ENCODE measurements at regions not wholly inside any gene's neighbourhood (a gene's known extent, or its start where the extent isn't known, plus 50 kb on each side); places are given as distances from the start of the nearest gene placed in this dataset.
A peak's percentile ranks its signal among the peaks of the same experiment; 100 is the strongest.
"Not testable (repeated sequence)": the region's sequence is repeated elsewhere in the genome, so short reads cannot be mapped to it uniquely, and the experiment has no call there.

DNA sequence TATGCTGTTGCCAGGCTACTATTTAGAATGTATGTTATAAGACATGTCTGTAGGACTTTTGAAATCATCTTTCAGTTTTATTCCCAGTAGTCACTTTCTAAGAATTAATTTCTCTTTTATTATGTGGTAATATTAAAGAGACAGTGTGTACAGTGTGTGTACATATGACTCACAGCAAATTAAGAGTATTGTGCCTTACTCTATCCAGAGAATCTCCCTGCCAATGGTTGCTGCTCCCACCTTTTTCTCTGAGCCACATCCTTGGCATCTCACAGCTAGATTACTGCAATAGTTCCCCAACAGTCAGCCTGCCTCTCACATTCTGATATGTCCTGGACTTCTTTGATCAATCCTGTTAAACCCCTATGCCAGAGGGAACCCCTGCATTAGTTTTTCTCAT lies 114.5 kb downstream of the ANXA5 start:
- H3K9ac ChIP-seq: no peak overlapping the region
- in situ Hi-C loops (cut with MboI): no loop called here
- no peaks in the 10 kb centered on the region for H3F3A ChIP-seq (ENCODE audit: insufficient read depth)
- no peaks in the 10 kb centered on the region for H3K4me1 ChIP-seq (ENCODE audit: insufficient read depth)
- TF ChIP-seq EZH2phosphoT487 (IDR thresholded peaks at IDR 0.05; ENCODE audit: insufficient read depth, low read depth): no peak
- TF ChIP-seq EZH2 (IDR thresholded peaks at IDR 0.05; ENCODE audit: insufficient read depth, poor library complexity, severe bottlenecking): no peak
- no peaks in the 10 kb centered on the region for H3K79me2 ChIP-seq (ENCODE audit: insufficient read depth)
- H3K4me2 ChIP-seq (ENCODE audit: unreplicated experiment): no peak overlapping the region
- no peaks in the 10 kb centered on the region for H3K9me3 ChIP-seq (ENCODE audit: low read depth)
- H3K4me3 ChIP-seq: no peak overlapping the region
- no peaks in the 10 kb centered on the region for H3K36me3 ChIP-seq (ENCODE audit: low read depth)
- H2AFZ ChIP-seq: no peak overlapping the region
- H4K20me1 ChIP-seq (ENCODE audit: insufficient read depth): no peaks in the 10 kb centered on the region
- peaks cover 18% of the 10 kb centered on the region for H3K27me3 ChIP-seq (replicated peaks; ENCODE audit: insufficient read depth)
- no peak overlapping the region for H3K27ac ChIP-seq
- no peaks in the 10 kb centered on the region for H3K9me2 ChIP-seq (ENCODE audit: insufficient read depth)
- DNase-seq: peak; percentile 4

- in situ Hi-C loops (cut with MboI); H3F3A ChIP-seq (ENCODE audit: insufficient read depth); H3K36me3 ChIP-seq (ENCODE audit: low read depth); H3K4me2 ChIP-seq (ENCODE audit: unreplicated experiment); H3K9me2 ChIP-seq (ENCODE audit: insufficient read depth); H3K4me1 ChIP-seq (ENCODE audit: insufficient read depth); H3K27me3 ChIP-seq (replicated peaks; ENCODE audit: insufficient read depth); H3K4me3 ChIP-seq; H3K79me2 ChIP-seq (ENCODE audit: insufficient read depth); H4K20me1 ChIP-seq (ENCODE audit: insufficient read depth); H3K9me3 ChIP-seq (ENCODE audit: low read depth); H2AFZ ChIP-seq; H3K27ac ChIP-seq; DNase-seq; H3K9ac ChIP-seq: not testable (repeated sequence)
- WGBS, 2 experiments (ENCODE audit: low coverage in 1 of 2, low lambda C conversion rate in 2 of 2, missing lambda C conversion rate in 2 of 2): 52 to 59% methylated on average over 3 of the region's 3 CpGs
Measured at GRCh38 chr4:121575392-121575791, 121.4 kb downstream of the ANXA5 start.

DNA sequence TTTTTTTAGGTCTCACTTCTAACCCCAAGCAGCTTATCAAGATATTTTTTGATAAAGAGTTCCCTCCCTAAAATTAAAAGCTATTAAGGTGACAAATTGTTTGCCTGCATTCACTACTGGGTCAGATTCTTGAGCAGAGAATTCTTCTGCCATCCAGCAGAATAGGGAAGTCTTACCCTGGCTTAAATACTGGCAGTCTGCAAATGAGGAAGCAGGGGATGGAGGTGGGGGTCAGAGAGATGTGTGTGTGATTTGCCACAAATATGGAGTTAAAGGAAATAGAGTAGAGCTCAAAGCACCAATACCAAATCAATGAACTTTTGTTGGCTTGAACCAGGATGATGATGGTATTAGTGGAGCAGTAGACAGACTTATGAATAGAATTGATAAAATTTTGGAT lies 122.2 kb downstream of the ANXA5 start:
- H3K4me1 ChIP-seq (ENCODE audit: insufficient read depth): no peaks in the 10 kb centered on the region
- no peak overlapping the region for H3K27ac ChIP-seq
- no peaks in the 10 kb centered on the region for H4K20me1 ChIP-seq (ENCODE audit: insufficient read depth)
- no peaks in the 10 kb centered on the region for H3F3A ChIP-seq (ENCODE audit: insufficient read depth)
- no peaks in the 10 kb centered on the region for H3K9me2 ChIP-seq (ENCODE audit: insufficient read depth)
- no peaks in the 10 kb centered on the region for H3K79me2 ChIP-seq (ENCODE audit: insufficient read depth)
- no peak for TF ChIP-seq EZH2 (IDR thresholded peaks at IDR 0.05; ENCODE audit: insufficient read depth, poor library complexity, severe bottlenecking)
- no peak for TF ChIP-seq EZH2phosphoT487 (IDR thresholded peaks at IDR 0.05; ENCODE audit: insufficient read depth, low read depth)
- H3K36me3 ChIP-seq (ENCODE audit: low read depth): no peaks in the 10 kb centered on the region
- DNase-seq: no peak
- H3K9ac ChIP-seq: no peak overlapping the region
- in situ Hi-C loops (cut with MboI): no loop called here
- no peak overlapping the region for H3K4me2 ChIP-seq (ENCODE audit: unreplicated experiment)
- H3K4me3 ChIP-seq: no peak overlapping the region
- no peaks in the 10 kb centered on the region for H3K9me3 ChIP-seq (ENCODE audit: low read depth)
- H2AFZ ChIP-seq: no peak overlapping the region
- H3K27me3 ChIP-seq (replicated peaks; ENCODE audit: insufficient read depth): peaks cover 4% of the 10 kb centered on the region

- Histone ChIP-seq H3K4me1 (ENCODE audit: insufficient read depth) (no peaks in the 10 kb centered on the region), H3F3A (ENCODE audit: insufficient read depth) (no peaks in the 10 kb centered on the region), H4K20me1 (ENCODE audit: insufficient read depth) (no peaks in the 10 kb centered on the region), H3K36me3 (ENCODE audit: low read depth) (no peaks in the 10 kb centered on the region), H3K9ac (no peak overlapping the region), H3K4me2 (ENCODE audit: unreplicated experiment) (no peak overlapping the region), H2AFZ (no peak overlapping the region), H3K9me3 (ENCODE audit: low read depth) (no peaks in the 10 kb centered on the region), H3K79me2 (ENCODE audit: insufficient read depth) (no peaks in the 10 kb centered on the region), H3K4me3 (no peak overlapping the region), H3K27ac (no peak overlapping the region), H3K9me2 (ENCODE audit: insufficient read depth) (no peaks in the 10 kb centered on the region), H3K27me3 (replicated peaks; ENCODE audit: insufficient read depth) (peaks cover 3% of the 10 kb centered on the region; the same call in 1 of the 2 replicates)
- TF ChIP-seq EZH2 (IDR thresholded peaks at IDR 0.05; ENCODE audit: insufficient read depth, poor library complexity, severe bottlenecking) (no peak), EZH2phosphoT487 (IDR thresholded peaks at IDR 0.05; ENCODE audit: insufficient read depth, low read depth) (no peak)
- DNase-seq: no peak
- WGBS, 2 experiments (ENCODE audit: low coverage in 1 of 2, low lambda C conversion rate in 2 of 2, missing lambda C conversion rate in 2 of 2): 30 to 34% methylated on average over 4 of the region's 4 CpGs
- in situ Hi-C loops (cut with MboI): no loop called here
Measured at GRCh38 chr4:121567748-121568147, 129.0 kb downstream of the ANXA5 start.

- no peaks in the 10 kb centered on the region for H3K9me2 ChIP-seq (ENCODE audit: insufficient read depth)
- peak; percentile 14 for DNase-seq
- 0 out of 2 replicates have a peak, but pooled peaks cover 3% of the 10 kb centered on the region for H3K27me3 ChIP-seq (replicated peaks; ENCODE audit: insufficient read depth)
- no peak overlapping the region for H3K4me3 ChIP-seq
- no peaks in the 10 kb centered on the region; the same call in 1 of the 2 replicates for H4K20me1 ChIP-seq (ENCODE audit: insufficient read depth)
- no peak overlapping the region for H3K4me2 ChIP-seq (ENCODE audit: unreplicated experiment)
- H2AFZ ChIP-seq: no peak overlapping the region
- 7% methylated on average over 5 of the region's 5 CpGs for WGBS, 2 experiments (ENCODE audit: low coverage in 1 of 2, low lambda C conversion rate in 2 of 2, missing lambda C conversion rate in 2 of 2)
- H3F3A ChIP-seq (ENCODE audit: insufficient read depth): no peaks in the 10 kb centered on the region
- in situ Hi-C loops (cut with MboI): no loop called here
- no peaks in the 10 kb centered on the region for H3K4me1 ChIP-seq (ENCODE audit: insufficient read depth)
- H3K9ac ChIP-seq: no peak overlapping the region
- no peaks in the 10 kb centered on the region for H3K79me2 ChIP-seq (ENCODE audit: insufficient read depth)
- no peaks in the 10 kb centered on the region for H3K9me3 ChIP-seq (ENCODE audit: low read depth)
- no peak overlapping the region for H3K27ac ChIP-seq
- TF ChIP-seq EZH2 (IDR thresholded peaks at IDR 0.05; ENCODE audit: insufficient read depth, poor library complexity, severe bottlenecking) (no peak), EZH2phosphoT487 (IDR thresholded peaks at IDR 0.05; ENCODE audit: insufficient read depth, low read depth) (no peak)
- no peaks in the 10 kb centered on the region for H3K36me3 ChIP-seq (ENCODE audit: low read depth)
Measured at GRCh38 chr4:121564840-121565375, 131.9 kb downstream of the ANXA5 start.

All from GM23248 (cell line).